Hypothalamus (tissue), 51 donors: ENCODE measurements at regions not wholly inside any gene's neighbourhood (a gene's known extent, or its start where the extent isn't known, plus 50 kb on each side); places are given as distances from the start of the nearest gene placed in this dataset.
"Not testable (repeated sequence)": the region's sequence is repeated elsewhere in the genome, so short reads cannot be mapped to it uniquely, and the experiment has no call there.

Experiments used
- DNase-seq, 51 donors: peaks; one replicate each; lab custom pipeline; 2025; lab: John Stamatoyannopoulos, UW

- DNase-seq = no peak
Observed at GRCh38 chr5:114123654-114124053, 238.2 kb upstream of the KCNN2 start.

DNA sequence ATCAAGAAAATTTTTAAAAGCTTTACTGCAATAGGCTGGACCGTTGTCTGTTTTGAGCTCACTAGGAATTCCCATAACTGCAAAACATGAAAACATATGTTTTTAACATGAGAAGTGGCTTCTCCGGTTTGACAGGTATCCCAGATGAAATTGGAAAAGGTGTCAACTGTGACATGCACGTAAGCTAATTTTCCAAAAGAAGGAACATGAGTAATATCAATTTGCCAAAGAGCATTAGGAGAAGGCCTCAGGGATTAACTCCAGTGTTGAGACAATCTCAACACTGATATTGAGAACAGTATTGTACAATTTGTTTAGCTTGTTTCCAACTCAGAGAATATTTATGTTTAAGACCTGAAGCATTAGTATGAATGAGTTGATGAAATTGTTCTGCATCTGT lies 215.5 kb upstream of the KCNN2 start:
- no peak for DNase-seq

DNA sequence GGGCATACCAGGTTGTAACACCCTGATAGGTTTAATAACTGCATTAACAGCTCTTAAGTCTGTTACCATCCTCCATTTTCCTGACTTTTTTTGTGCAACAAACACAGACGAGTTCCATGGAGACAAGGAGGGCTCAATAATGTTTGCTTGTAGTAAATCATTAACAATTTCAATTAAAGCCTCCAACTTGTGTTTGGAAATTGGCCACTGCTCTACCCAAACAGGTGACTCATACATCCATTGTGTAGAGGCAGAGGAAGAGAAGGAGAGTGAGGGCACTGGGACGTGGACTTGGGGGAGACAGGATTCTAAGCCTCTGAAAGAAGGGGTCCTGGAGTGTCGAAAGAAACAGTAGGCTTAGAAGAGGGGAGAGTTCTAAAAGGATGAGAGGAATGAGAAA lies 213.6 kb upstream of the KCNN2 start:
- DNase-seq = no peak

DNA sequence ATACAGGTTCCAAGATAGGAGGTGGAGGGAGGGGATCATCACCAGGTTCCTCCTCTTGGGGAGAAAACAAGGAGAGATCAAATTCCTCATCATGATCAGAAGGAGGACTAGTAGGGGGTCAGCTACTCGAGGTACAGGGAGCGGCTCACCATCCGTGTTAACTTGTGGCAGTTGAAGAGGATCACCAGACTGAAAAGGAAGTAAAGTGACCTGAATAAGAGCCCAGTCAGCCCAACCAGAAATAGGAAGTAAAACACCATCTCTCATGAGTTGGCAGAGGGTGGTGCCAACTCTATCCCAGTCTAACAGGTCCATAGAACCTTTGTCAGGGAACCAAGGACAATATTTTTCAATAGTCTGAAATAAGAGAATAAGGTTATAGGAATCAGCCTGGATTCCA lies 213.1 kb upstream of the KCNN2 start:
- DNase-seq = not testable (repeated sequence)

DNA sequence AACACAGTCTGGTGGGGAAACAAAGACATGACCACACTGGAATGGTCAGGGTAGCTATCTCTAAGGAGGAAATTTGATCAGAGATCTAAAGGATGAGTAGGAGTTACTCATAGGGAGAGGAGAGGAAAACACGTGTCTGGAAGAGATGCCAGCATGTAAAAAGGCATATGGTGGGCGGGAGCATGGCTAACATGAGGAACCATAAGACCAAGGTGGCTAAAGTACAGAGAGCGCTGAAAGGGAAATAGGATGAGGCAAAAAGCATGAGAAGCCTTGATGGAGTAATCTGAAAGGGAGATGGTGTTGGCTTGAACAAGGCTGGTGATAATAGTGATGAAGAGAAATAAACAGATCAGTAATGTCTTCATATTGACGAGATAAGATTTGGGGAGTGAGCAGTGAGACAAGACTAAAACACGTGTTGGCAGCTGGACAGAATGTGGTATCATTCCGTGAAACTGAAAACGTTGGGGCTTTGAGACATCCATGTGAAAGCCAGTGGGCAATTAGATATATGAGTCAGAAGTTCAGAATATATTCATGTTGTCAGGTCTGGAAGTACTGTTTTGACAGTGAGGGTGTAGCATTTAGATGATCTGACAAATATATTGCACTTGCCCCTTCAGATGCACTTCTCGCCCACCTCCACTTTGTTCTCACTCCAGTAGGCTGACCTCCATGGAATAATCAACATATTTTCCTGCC lies 209.1 kb upstream of the KCNN2 start:
- no peak for DNase-seq

DNA sequence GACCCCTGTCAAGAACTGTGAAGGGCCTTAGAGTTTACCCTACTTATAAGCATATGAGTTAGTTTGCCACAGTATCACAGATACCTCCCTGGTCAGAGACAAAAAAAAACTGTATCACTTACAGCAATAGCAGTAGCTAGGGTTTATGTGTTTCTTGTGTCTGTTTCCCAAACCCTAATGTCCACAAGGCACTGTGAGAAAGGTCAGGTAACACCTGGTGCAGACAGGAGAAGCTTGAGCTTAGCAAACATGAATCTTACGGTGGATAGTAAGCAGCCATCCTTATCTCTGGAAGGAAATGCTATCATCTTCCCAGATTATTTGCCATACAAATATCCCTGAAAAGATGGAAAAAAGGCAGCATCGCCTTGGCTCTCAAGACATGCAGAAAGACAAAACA lies 208.5 kb upstream of the KCNN2 start:
- DNase-seq = no peak

- no peak for DNase-seq
Observed at GRCh38 chr5:114153833-114154232, 208.0 kb upstream of the KCNN2 start.

DNA sequence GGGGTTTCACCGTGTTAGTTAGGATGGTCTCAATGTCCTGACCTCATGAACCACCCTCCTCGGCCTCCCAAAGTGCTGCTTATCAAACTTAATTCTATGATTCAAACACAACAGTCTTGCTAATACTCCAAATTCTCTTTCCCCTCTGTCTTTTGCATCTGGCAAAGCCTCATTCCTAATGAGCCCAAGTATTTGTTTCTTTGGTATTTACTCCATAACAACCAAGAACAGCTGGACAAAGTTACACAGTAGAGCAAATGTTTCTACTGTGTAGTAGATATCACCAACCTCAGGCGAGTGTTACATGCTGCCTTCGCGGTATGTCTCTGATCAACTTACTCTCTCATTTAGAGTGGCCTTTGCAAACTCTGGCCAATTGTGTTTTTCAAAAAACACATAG lies 195.8 kb upstream of the KCNN2 start:
- DNase-seq = no peak

- DNase-seq = no peak
Observed at GRCh38 chr5:114174131-114174530, 187.7 kb upstream of the KCNN2 start.

GRCh38 chr5:114174837-114175236 lies 187.0 kb upstream of the KCNN2 start:
- DNase-seq = no peak

DNA sequence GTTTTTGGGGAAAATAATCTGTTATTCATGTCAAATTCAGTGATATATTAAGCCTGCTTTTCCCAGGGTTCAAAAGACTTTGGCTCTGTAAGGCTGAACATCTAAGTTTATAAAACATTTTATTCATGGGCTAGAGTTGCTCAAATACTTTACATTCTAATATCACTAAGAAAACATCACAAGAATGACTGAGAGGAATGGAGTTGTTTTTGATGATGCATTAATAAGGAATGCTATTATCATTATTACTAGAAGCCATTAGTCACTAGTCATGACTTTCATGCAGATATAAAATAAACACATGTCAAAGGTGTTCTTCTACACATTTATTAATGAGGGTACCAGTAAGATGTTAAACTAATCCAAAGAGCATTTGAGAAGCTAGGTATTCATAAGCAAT lies 185.5 kb upstream of the KCNN2 start:
- no peak for DNase-seq

- DNase-seq = no peak
Observed at GRCh38 chr5:114179134-114179533, 182.7 kb upstream of the KCNN2 start.

DNA sequence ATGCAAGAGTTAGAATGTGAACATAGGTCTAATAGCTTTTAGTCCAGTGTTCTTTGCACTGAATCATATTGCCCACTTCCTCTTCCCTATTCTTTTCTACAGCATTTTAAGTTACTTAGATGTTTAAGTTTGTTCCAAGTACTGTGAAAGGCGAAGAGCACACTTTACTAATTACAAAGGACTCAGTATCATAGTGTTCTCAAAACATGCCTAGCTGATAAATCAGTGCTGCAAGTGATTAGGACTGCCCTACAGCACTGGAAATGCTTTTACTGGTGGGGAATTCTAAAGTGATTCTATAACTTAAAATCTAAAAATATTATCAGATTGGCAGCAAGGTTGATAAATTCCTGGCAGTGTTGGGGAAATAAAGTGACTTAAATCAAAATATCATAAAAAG lies 177.9 kb upstream of the KCNN2 start:
- no peak for DNase-seq

DNA sequence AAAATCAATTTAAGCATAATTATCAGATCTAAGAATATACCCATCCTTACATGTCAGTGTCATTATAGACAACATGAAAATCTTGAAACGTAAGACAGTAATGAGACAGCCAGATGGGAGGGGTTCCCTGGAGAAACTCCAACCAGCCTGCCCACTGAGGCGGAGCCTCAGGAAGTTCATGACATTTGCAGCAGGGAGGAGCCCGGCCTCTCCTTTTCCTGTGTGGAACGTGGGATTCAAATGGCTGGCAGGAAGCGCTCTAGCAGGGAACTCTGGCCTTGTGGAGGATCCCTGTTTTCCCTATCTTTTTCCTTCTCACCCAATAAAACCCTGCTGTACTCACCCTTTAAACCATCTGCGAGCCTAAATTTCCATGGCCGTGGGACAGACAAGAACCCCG lies 176.6 kb upstream of the KCNN2 start:
- no peak for DNase-seq

DNA sequence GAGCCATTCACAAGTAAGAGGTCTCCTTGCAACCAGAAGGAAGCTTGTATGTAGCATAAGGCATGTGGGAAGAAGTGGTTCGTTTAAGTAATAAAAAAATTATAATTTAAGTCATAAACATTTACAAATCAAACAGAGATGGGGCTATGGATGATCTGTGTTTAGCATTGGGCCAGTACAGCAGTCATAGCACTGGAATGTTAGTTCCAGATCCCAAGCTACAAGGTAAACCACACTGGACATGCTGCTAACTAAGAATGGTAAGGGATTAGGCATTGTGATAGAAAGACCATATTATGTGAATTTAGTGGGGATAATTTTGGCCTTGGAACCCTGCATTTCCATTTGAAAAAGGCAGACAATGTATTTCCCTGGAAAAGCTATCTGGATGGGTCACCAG lies 170.4 kb upstream of the KCNN2 start:
- DNase-seq = no peak

DNA sequence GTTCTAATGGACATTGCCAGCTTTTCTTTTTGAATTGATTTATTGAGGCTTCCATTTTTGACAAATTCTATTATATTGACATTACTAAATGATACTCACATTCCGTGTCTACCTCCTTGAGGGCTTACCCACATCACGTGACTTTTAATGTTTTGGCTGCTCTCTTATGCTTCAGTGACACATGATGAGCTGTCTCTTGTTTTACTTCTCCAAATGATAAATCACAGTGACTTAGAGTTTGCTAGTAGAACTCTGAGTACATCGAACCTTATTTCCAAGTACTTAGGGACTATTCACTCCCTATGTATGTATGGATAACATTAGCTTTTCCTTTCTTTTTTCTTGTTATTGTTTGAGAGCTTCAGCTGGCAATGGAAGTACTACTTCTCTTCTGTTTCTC lies 169.8 kb upstream of the KCNN2 start:
- no peak for DNase-seq

DNA sequence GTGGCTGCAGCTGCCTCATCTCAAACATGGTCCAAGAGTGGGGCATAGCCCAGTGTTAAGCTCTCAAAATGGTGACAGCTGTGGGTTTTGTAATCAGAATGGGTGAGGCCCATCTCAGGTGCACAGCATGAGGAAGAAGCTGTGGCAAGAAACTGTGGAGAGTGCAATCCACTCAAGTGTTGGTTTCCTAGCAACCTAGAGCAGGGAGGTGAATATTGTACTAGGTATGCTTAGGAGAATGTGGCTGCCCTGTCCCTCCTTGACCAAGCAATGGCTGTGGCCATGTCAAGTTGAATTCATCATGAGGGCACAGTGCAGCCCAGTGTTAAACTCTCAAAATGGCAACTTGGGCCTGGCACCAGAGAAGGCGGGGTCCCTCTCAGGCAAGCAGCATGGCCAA lies 160.5 kb upstream of the KCNN2 start:
- no peak for DNase-seq

DNA sequence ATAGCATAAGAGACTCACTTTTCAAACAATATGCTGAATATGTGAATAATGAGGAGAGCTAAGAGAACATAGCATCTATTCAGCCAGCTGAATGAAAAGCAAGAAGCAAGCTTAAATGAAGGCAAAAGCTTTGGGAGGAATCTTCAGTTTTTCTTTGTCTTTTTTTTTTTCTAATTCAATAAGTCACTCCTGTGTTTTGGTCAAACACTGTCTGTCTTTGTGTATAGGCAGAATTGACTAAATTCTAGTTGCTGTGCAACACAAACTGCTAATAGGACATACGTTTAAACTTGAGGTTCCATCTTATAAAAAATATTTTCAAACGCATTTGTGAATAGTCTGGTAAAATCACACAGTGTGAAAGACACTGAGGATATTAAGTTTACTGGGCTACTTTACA lies 156.9 kb upstream of the KCNN2 start:
- DNase-seq = no peak

- no peak for DNase-seq
Observed at GRCh38 chr5:114206640-114207039, 155.2 kb upstream of the KCNN2 start.

DNA sequence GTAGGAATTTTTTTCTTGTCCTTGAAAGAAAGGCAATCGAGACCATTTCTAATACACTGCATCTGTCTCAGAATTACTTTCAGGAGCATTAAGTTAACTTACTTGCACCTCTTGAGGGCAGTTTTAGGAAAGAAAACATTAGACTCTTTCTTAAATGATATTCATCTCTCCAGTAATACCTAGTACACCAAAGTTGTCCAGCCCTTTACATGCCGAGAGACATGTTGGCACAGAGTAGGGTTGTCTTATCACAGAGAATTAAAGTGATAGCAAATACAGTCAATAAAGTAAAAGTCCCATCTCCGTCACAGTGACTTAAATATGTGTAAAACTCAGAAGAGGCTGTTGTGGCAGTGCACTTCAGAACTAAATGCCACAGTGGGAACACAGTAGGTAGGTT lies 154.3 kb upstream of the KCNN2 start:
- DNase-seq = no peak

GRCh38 chr5:114208120-114208519 lies 153.8 kb upstream of the KCNN2 start:
- no peak for DNase-seq

DNA sequence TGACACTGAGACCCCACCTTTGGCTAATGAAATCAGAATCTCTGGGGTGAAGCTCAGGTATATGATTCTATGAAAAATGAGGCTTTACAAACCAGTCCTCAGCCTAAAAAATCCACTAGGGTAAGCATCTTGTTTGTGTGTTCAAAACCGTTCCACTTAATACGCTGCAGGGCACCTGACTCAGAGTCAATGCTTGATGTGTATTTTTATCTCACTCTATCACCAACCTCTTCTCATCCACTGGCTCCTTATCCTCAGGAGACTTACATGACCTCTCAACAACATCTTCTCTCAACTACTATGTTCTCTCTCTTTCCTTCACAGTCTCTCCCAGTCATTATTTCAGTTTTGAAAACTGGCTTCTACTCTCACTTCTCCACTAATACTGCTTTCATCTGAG lies 153.3 kb upstream of the KCNN2 start:
- DNase-seq = no peak

GRCh38 chr5:114210662-114211061 lies 151.2 kb upstream of the KCNN2 start:
- DNase-seq = no peak
